Neutrophil (primary cell): ENCODE measurements at regions not wholly inside any gene's neighbourhood (a gene's known extent, or its start where the extent isn't known, plus 50 kb on each side); places are given as distances from the start of the nearest gene placed in this dataset.

Source experiments
- H3K27ac ChIP-seq: fragments of 200-600 bp; sonication (generic); 2 replicates; pipeline ENCODE4 v1.5.1; 2016; ENCODE audit warnings: mild to moderate bottlenecking, moderate library complexity
- H3K27me3 ChIP-seq: fragments of 200-600 bp; sonication (generic); 2 replicates; pipeline ENCODE4 v1.6.0; 2016; ENCODE audit warnings: mild to moderate bottlenecking
- H3K36me3 ChIP-seq: fragments of 200-600 bp; sonication (generic); 2 replicates; pipeline ENCODE4 v1.5.1; 2017
- H3K4me1 ChIP-seq, 2 experiments: fragments of 200-600 bp in 1 of 2; sonication (generic) in 1 of 2; 1 replicate in 1 of 2; 2 replicates in 1 of 2; pipeline versions ENCODE4 v1.5.1 to v1.6.1; 2013 to 2016; ENCODE audit warnings: low read depth in 1 of 2, low read length in 1 of 2, mild to moderate bottlenecking in 1 of 2, moderate library complexity in 1 of 2; ENCODE audit not compliant: control insufficient read depth in 1 of 2, insufficient read depth in 1 of 2
- H3K4me3 ChIP-seq, 2 experiments: fragments of 200-600 bp in 1 of 2; sonication (generic) in 1 of 2; 1 replicate in 1 of 2; 2 replicates in 1 of 2; pipeline ENCODE4 v1.5.1; 2013 to 2016; ENCODE audit warnings: low read depth in 1 of 2, low read length in 1 of 2, mild to moderate bottlenecking in 1 of 2, moderate library complexity in 1 of 2
- H3K9me3 ChIP-seq: fragments of 200-600 bp; sonication (generic); 2 replicates; pipeline ENCODE4 v1.5.1; 2016
- TF ChIP-seq, protein P1 (sequence below): fragments of 200-600 bp; sonication (generic); IDR thresholded peaks from 2 replicates; pipeline ENCODE4 v1.5.1; 2016; ENCODE audit warnings: antibody characterized with exemption

DNA sequence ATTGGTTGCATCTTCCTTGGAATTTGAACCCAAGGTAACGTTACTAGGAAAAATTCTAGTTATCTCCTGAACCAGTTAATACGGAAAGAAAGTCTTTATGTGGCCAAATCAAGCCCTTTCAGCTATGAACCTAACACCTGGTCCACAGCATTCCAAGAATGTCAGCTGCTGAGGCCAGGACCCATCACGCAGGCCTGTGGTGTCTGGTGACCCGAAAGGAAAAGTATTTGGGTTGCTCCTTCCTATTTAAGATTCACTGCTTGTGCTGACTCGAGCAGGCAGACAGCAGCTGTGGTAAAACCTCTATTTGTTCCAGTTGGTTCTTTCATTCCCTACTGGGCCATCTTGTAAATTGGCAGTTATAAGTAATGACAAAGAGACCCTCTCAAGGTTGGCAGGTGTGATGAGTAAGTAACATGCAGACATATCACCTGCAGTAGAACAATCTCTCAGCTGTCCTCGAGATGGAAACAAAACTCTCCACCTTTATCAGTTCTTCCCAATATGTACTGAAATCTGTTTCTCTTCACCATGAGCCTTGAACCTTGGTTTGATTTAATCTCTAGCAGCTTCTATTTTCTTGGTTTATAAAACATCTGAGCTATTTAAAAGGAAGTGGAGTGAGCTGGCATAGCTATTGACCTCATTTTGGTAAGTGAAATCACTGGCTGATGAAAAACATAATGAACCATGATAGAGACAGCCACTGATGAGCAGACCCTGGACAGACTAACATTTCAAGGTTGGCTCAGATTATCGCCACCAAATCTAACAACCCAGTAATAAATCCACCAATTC is 182.1 kb upstream of the SMIM31 start:
- H3K4me1 ChIP-seq = no peaks in the 10 kb centered on the region
- H3K4me3 ChIP-seq = no peak overlapping the region
- TF ChIP-seq, protein P1, sequence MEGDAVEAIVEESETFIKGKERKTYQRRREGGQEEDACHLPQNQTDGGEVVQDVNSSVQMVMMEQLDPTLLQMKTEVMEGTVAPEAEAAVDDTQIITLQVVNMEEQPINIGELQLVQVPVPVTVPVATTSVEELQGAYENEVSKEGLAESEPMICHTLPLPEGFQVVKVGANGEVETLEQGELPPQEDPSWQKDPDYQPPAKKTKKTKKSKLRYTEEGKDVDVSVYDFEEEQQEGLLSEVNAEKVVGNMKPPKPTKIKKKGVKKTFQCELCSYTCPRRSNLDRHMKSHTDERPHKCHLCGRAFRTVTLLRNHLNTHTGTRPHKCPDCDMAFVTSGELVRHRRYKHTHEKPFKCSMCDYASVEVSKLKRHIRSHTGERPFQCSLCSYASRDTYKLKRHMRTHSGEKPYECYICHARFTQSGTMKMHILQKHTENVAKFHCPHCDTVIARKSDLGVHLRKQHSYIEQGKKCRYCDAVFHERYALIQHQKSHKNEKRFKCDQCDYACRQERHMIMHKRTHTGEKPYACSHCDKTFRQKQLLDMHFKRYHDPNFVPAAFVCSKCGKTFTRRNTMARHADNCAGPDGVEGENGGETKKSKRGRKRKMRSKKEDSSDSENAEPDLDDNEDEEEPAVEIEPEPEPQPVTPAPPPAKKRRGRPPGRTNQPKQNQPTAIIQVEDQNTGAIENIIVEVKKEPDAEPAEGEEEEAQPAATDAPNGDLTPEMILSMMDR = no peak
- no peak overlapping the region for H3K27ac ChIP-seq
- H3K27me3 ChIP-seq = no peaks in the 10 kb centered on the region
- no peaks in the 10 kb centered on the region for H3K9me3 ChIP-seq
- no peaks in the 10 kb centered on the region for H3K36me3 ChIP-seq

DNA sequence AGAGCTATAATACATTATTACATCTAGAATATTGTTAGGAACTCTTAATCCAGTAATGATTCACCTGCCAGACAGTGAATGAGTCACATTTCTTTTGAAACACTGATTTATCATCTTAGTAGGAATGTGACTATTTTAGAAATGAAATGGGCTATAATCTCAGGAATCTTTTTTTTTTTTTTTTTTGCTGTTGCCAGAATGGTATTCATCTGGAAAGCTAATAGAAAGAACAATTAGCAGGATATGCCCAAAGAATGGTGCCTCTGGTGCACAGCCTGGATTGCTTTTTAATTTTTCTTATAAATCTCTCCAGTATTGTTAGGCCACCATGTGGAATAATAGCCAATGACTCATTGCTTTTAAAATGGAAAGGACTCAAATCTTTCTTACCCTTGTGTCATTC is 181.1 kb upstream of the SMIM31 start:
- Histone ChIP-seq H3K4me3 (no peak overlapping the region), H3K9me3 (no peaks in the 10 kb centered on the region), H3K27me3 (no peaks in the 10 kb centered on the region), H3K27ac (no peak overlapping the region), H3K4me1 (no peaks in the 10 kb centered on the region), H3K36me3 (no peaks in the 10 kb centered on the region)
- TF ChIP-seq, protein P1 = no peak

GRCh38 chr4:164575861-164576260 is 178.1 kb upstream of the SMIM31 start:
- TF ChIP-seq, protein P1 = no peak
- no peak overlapping the region for H3K4me3 ChIP-seq
- no peaks in the 10 kb centered on the region for H3K9me3 ChIP-seq
- no peaks in the 10 kb centered on the region for H3K27me3 ChIP-seq
- no peaks in the 10 kb centered on the region for H3K4me1 ChIP-seq
- H3K36me3 ChIP-seq = no peaks in the 10 kb centered on the region
- no peak overlapping the region for H3K27ac ChIP-seq

- no peak overlapping the region for H3K27ac ChIP-seq
- H3K27me3 ChIP-seq = no peaks in the 10 kb centered on the region
- no peaks in the 10 kb centered on the region for H3K36me3 ChIP-seq
- H3K4me1 ChIP-seq = no peaks in the 10 kb centered on the region
- TF ChIP-seq, protein P1 = no peak
- H3K4me3 ChIP-seq = no peak overlapping the region
- H3K9me3 ChIP-seq = no peaks in the 10 kb centered on the region
Measured at GRCh38 chr4:164579270-164579942, 174.5 kb upstream of the SMIM31 start.

DNA sequence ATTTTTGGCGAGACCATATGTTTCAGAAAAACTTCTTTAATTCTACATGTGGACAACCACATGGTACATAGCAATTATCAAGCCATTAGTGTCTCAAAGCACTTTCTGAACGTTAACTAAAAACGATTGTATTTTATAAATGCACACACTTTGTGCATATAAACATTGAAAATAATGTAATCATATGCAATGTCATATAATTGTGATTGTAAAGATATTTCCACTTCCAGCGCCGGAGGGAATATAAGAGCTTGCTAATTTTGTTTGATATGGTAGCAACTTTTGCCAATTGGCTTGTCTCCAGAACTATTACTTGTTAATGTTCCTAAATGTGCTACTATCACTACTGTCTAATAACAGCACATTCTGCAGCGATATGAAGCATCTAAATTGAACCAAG is 162.3 kb upstream of the SMIM31 start:
- Histone ChIP-seq H3K36me3 (no peaks in the 10 kb centered on the region), H3K4me3 (no peak overlapping the region), H3K4me1 (no peaks in the 10 kb centered on the region), H3K27ac (no peak overlapping the region), H3K9me3 (no peaks in the 10 kb centered on the region), H3K27me3 (no peaks in the 10 kb centered on the region)
- TF ChIP-seq, protein P1 = no peak
